Suprapubic skin (tissue), 4 donors: ENCODE measurements at regions not wholly inside any gene's neighbourhood (a gene's known extent, or its start where the extent isn't known, plus 50 kb on each side); places are given as distances from the start of the nearest gene placed in this dataset.

Experiments
- DNase-seq, 2 donors: peaks; one replicate each; pipeline ENCODE4 v3.0.0-alpha.2; 2019; ENCODE audit warnings: low spot score in 2 of 2
- H3K27ac ChIP-seq: fragments of 200-600 bp; sonication (generic); one replicate; pipeline ENCODE4 v1.5.1; 2019
- H3K27me3 ChIP-seq: fragments of 200-600 bp; sonication (generic); one replicate; pipeline ENCODE4 v1.5.1; 2019
- H3K36me3 ChIP-seq: fragments of 200-600 bp; sonication (generic); one replicate; pipeline ENCODE4 v1.5.1; 2019
- H3K4me1 ChIP-seq: fragments of 200-600 bp; sonication (generic); one replicate; pipeline ENCODE4 v1.5.1; 2019
- H3K4me3 ChIP-seq: fragments of 200-600 bp; sonication (generic); one replicate; pipeline ENCODE4 v1.5.1; 2019; ENCODE audit warnings: mild to moderate bottlenecking
- H3K9me3 ChIP-seq: fragments of 200-600 bp; sonication (generic); one replicate; pipeline ENCODE4 v1.5.1; 2019
- CTCF ChIP-seq, 2 donors: fragments of 200-600 bp in 1 of 2; fragments of 450-650 bp in 1 of 2; sonication (generic) in 1 of 2; IDR thresholded peaks; one replicate each; pipeline ENCODE4 v1.5.1; 2016 to 2019; ENCODE audit warnings: antibody characterized with exemption in 2 of 2, mild to moderate bottlenecking in 1 of 2, moderate library complexity in 1 of 2
- EP300 ChIP-seq: sonication (generic); formaldehyde crosslinking; IDR thresholded peaks from one replicate; pipeline ENCODE4 v1.6.1; 2017; ENCODE audit warnings: antibody characterized with exemption
- POLR2A ChIP-seq, 2 donors: fragments of 450-650 bp; IDR thresholded peaks; one replicate each; pipeline ENCODE4 v1.6.1; 2017; ENCODE audit warnings: antibody characterized with exemption in 2 of 2, mild to moderate bottlenecking in 2 of 2, moderate library complexity in 2 of 2
- POLR2AphosphoS5 ChIP-seq, 3 donors: sonication (generic); formaldehyde crosslinking; IDR thresholded peaks; one replicate each; pipeline ENCODE4 v1.6.1; 2017; ENCODE audit warnings: antibody characterized with exemption in 3 of 3
- WGBS: methylation state at CpG from one replicate; pipeline ENCODE4 v1.1.5; 2018; 5-methylcytosine and 5-hydroxymethylcytosine counted together

DNA sequence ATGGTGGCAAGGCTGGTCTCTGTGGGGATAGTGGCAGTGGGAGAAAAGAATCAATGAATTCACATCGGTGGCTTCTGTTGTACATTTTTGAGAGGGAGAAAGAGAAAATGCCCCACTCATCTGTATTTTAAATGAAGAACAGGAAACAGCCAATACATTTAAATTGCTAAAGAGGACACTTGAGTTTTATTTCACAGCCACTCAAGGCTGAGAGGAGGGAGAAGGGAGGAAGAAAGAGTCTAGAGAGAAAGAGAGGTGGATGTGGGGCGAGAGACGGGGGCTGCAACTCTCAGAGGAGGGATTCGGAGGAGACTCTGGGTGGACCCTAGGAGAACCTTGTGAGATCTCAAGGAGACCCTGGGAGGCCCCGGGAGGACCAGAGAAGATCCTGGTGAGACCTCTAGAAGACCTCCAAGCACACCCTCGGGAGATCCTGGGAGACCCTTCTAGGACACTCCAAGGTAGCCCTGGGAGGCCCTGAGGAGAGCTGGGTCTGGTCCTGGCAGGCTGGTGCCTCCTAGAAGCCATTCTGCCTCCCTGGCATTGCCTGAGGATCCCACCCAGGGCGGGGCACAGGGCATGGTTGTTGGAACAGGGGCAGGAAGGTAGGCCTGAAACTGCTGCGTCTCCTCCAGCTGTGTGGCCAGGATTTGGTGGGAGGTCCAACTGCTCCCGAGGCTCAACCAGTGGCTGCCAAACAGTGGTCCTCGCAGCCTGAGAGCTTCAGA, 91.0 kb upstream of the SHISAL1 start:
- TF ChIP-seq EP300 (no peak), POLR2AphosphoS5 (IDR thresholded peaks at IDR 0.05) (no peak), POLR2A (IDR thresholded peaks at IDR 0.05) (no peak), CTCF (IDR thresholded peaks at IDR 0.05) (no peak)
- Histone ChIP-seq H3K4me1 (no peaks in the 10 kb centered on the region), H3K4me3 (no peak overlapping the region), H3K27ac (no peak overlapping the region), H3K36me3 (no peaks in the 10 kb centered on the region), H3K27me3 (peaks cover 12% of the 10 kb centered on the region), H3K9me3 (no peaks in the 10 kb centered on the region)
- peak in 1 of 2 donors; percentile 45 for DNase-seq
- 84% methylated on average over 8 of the region's 10 CpGs for WGBS

DNA sequence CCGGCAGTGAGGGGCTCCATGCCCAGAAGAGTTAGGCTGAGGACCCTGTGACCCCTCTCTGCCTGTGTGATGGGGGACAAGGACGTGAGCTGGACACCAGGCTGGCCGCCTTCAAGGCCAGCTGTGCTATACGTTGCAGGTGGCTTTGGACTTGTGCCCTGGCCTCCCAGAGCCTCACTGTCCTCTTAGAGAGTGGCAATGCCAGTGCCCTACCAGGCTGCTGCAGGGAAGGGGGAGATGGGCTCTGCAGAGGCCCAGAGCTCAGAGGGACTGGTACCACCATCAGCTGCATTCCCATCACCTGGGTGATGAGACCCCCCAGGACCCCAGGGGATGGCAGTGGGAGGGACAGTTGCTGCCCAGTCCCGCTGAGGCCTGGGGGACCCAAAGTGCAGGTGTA, 90.4 kb upstream of the SHISAL1 start:
- no peak overlapping the region for H3K27ac ChIP-seq
- peak in 1 of 2 donors; percentile 29 for DNase-seq
- no peaks in the 10 kb centered on the region for H3K36me3 ChIP-seq
- no peak for TF ChIP-seq CTCF (IDR thresholded peaks at IDR 0.05)
- TF ChIP-seq EP300, result no peak
- TF ChIP-seq POLR2A (IDR thresholded peaks at IDR 0.05), result no peak
- no peak for TF ChIP-seq POLR2AphosphoS5 (IDR thresholded peaks at IDR 0.05)
- WGBS, result 93% methylated on average over 4 of the region's 5 CpGs
- H3K4me1 ChIP-seq, result no peaks in the 10 kb centered on the region
- no peaks in the 10 kb centered on the region for H3K9me3 ChIP-seq
- no peak overlapping the region for H3K4me3 ChIP-seq
- H3K27me3 ChIP-seq, result peaks cover 13% of the 10 kb centered on the region

DNA sequence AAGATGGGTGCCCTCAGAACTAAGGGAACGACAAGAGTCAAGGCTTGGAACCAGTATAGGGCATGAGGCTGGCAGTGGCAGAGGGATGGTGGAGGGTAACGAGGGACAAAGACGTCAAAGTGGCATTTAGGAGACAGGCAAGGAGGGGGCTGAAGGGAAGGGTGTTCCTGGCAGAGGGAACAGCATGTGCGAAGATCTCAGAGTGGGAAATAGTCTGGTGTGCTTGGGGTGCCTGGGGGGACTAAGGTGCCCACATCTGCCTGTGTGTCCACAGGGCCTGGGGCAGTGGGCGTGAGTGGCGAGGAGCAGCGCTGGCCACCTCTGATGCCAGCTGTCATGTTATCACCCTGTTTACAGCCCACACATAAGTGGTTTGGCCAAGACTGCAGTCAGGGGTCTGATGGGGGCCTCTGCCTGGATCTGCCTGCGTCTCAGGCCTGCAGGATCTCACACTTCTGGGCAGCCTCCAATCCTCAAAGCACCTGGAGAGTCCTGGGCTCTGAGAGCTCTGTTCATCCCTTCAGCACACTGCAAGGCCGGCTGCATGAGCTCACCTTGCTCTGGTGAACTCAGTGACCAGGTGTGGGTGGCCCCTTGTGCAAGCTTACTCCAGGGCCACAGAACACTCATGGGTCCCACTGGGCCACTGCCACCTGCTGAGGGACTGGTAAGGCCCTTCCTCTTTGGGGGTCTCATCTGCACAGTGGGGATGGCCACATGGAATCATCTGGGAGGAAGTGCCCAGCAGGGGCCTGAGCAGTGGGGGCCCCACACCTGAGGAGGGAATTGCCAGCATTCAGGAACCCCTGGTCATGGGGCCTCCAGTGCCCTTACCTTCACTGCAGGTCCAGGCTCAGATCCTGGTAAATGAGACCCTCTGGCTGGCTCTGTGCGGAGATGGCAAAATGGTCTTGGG, 89.7 kb upstream of the SHISAL1 start:
- peak in 1 of 2 donors; percentile 38 for DNase-seq
- WGBS, result 93% methylated on average over 7 of the region's 10 CpGs

GRCh38 chr22:44401783-44402110, 89.0 kb upstream of the SHISAL1 start:
- Histone ChIP-seq H3K27me3 (peaks cover 20% of the 10 kb centered on the region), H3K36me3 (no peaks in the 10 kb centered on the region), H3K9me3 (no peaks in the 10 kb centered on the region), H3K4me3 (no peak overlapping the region), H3K4me1 (no peaks in the 10 kb centered on the region), H3K27ac (no peak overlapping the region)
- no peak for TF ChIP-seq CTCF (IDR thresholded peaks at IDR 0.05)
- no peak for TF ChIP-seq POLR2AphosphoS5 (IDR thresholded peaks at IDR 0.05)
- no peak for TF ChIP-seq POLR2A (IDR thresholded peaks at IDR 0.05)
- no peak for TF ChIP-seq EP300
- 80% methylated on average over 8 of the region's 9 CpGs for WGBS
- DNase-seq, result peak in 1 of 2 donors; percentile 5

More for the DNA sequence above, 89.7 kb upstream of the SHISAL1 start:
- peaks cover 13% of the 10 kb centered on the region for H3K27me3 ChIP-seq
- no peaks in the 10 kb centered on the region for H3K9me3 ChIP-seq
- no peak overlapping the region for H3K4me3 ChIP-seq
- no peaks in the 10 kb centered on the region for H3K36me3 ChIP-seq
- TF ChIP-seq POLR2A (IDR thresholded peaks at IDR 0.05) (no peak), POLR2AphosphoS5 (IDR thresholded peaks at IDR 0.05) (no peak), CTCF (IDR thresholded peaks at IDR 0.05) (no peak), EP300 (no peak)
- H3K4me1 ChIP-seq, result no peaks in the 10 kb centered on the region
- no peak overlapping the region for H3K27ac ChIP-seq

- Histone ChIP-seq H3K4me3 (no peak overlapping the region), H3K27me3 (peaks cover 30% of the 10 kb centered on the region), H3K4me1 (no peaks in the 10 kb centered on the region), H3K36me3 (no peaks in the 10 kb centered on the region), H3K9me3 (no peaks in the 10 kb centered on the region), H3K27ac (no peak overlapping the region)
- WGBS, result 63% methylated on average over 3 of the region's 3 CpGs
- DNase-seq, result no peak
- no peak for TF ChIP-seq POLR2AphosphoS5 (IDR thresholded peaks at IDR 0.05)
- TF ChIP-seq CTCF (IDR thresholded peaks at IDR 0.05), result no peak
- no peak for TF ChIP-seq EP300
- TF ChIP-seq POLR2A (IDR thresholded peaks at IDR 0.05), result no peak
Observed at GRCh38 chr22:44400763-44401060, 88.0 kb upstream of the SHISAL1 start.
